Fibroblast of villous mesenchyme (primary cell): ENCODE measurements at regions not wholly inside any gene's neighbourhood (a gene's known extent, or its start where the extent isn't known, plus 50 kb on each side); places are given as distances from the start of the nearest gene placed in this dataset.

Experiments used
- DNase-seq: peaks from one replicate; pipeline ENCODE4 v3.0.0-alpha.2; 2010; ENCODE audit warnings: low read depth
- H3K4me3 ChIP-seq: 2 replicates; pipeline ENCODE4 v1.5.1; 2011; ENCODE audit warnings: low read depth, mild to moderate bottlenecking, low read length
- TF ChIP-seq, protein P1 (sequence below): IDR thresholded peaks from 2 replicates; pipeline ENCODE4 v1.5.1; 2012; ENCODE audit warnings: low read depth, mild to moderate bottlenecking, low read length; ENCODE audit not compliant: insufficient read depth

DNA sequence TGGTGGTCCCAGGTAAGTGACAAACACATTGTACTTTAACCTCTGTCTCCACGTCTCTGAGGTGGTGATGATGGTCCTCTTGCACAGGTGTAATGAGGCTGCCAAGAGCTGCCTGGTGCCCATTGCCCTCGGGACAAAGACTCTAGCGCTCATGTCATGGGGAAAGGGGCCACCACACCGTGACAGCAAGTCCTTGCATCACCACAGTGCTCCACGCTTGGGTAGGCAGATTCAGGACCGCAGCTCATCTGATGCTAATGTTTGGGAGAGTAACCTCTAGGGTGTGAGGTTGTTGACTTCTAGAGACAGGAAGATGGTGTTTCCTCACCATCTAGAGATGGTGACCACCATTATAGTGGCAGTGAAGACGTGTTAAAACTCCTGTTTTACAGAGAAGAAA lies 395.6 kb downstream of the ADRA2A start:
- no peak overlapping the region for H3K4me3 ChIP-seq
- no peak for DNase-seq
- TF ChIP-seq, protein P1, sequence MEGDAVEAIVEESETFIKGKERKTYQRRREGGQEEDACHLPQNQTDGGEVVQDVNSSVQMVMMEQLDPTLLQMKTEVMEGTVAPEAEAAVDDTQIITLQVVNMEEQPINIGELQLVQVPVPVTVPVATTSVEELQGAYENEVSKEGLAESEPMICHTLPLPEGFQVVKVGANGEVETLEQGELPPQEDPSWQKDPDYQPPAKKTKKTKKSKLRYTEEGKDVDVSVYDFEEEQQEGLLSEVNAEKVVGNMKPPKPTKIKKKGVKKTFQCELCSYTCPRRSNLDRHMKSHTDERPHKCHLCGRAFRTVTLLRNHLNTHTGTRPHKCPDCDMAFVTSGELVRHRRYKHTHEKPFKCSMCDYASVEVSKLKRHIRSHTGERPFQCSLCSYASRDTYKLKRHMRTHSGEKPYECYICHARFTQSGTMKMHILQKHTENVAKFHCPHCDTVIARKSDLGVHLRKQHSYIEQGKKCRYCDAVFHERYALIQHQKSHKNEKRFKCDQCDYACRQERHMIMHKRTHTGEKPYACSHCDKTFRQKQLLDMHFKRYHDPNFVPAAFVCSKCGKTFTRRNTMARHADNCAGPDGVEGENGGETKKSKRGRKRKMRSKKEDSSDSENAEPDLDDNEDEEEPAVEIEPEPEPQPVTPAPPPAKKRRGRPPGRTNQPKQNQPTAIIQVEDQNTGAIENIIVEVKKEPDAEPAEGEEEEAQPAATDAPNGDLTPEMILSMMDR, result no peak

DNA sequence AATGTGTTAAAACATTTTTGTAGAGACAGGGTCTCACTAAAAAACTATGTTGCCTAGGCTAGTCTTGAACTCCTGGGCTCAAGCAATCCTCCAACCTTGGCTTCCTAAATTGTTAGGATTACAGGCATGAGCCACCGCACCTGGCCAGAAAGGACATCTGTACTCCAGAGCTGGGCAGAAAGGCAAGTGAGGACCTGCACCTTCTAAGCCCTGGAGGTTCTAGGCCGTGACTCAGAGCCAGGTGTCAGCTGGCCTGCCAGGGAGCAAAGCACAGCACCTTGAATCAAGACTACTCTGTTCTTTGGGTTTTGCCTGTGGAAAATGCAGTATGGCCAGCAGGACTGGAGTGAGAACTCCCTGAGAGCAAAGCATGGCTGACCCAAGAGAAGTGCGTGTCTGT lies 396.5 kb downstream of the ADRA2A start:
- no peak overlapping the region for H3K4me3 ChIP-seq
- TF ChIP-seq, protein P1, result no peak
- DNase-seq, result no peak

DNA sequence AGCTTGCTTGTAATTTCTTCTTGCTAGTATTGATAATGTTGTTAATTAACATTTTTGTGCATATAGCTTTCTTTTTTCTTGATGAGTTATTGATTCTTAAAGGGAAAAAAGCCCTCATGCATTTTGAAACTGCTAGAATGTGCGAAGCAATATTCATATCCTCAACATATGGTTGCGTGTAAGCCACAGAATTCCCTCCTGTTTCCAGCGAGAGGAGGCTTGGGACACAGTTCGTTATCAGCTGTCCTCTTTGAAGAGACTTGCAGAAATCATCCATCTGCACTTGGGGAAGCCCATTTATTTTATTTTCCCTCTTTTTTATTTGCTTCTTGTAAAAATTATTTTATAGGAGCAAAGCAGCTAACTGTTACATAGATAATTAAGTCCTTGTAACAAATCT lies 398.0 kb downstream of the ADRA2A start:
- TF ChIP-seq, protein P1, result no peak
- no peak overlapping the region for H3K4me3 ChIP-seq
- DNase-seq, result no peak

DNA sequence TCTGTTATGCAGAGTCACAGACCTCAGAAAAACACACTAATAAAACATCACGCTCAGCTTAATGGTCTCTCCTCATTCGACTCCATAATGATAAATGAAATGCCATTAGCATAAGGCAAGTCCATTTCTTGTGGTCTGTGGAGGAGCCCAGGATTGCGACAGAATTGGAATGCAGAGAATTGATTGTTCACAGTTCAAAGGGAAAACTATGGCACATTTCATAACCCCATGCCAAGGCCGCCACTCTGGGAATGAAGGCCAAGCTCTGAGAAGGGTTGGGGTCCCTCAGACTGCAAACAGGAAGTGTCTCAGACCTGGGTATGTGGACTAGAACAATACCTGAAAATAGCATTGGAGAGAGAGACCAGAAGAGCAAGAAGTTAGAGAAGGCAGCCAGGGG lies 398.9 kb downstream of the ADRA2A start:
- no peak overlapping the region for H3K4me3 ChIP-seq
- DNase-seq, result peak; percentile 3
- TF ChIP-seq, protein P1, result no peak

DNA sequence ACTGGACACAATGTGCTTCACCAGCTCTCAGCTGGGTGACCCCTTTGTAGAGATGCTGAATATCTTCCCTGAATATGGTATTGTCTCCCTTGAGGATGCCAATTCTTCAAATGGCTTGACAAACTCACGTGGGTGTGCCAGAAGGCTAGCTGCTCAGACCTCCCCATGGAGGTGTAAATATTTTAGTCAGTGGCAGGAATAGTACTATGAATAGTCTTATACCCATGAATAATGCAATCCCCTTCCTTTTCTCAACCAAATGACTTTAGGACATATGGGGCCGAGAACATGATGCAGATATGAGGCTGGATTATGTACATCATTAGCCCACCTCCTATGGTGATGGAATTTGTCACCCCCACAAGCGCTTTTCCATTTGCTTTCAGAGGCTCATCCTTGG lies 401.8 kb downstream of the ADRA2A start:
- no peak for DNase-seq
- H3K4me3 ChIP-seq, result no peak overlapping the region
- TF ChIP-seq, protein P1, result no peak

DNA sequence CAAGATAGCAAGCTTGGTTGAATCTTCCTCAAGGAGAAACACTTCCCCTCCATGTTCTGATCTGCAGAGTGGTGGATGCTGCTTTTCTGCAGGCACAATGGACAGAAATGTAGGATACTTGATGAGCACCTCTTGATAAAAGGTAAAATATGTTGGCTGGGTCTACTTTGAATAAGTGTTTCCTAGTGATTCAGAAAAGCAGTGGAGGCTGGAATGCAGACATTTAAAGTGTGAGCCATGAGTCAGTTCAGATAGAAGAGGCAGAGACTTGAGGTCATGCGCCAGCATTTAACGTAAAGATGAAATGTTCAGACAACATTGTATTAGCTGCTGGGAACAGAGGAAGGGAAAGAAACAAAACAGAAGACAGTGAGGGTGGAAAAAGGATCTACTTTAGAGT lies 403.1 kb downstream of the ADRA2A start:
- no peak for DNase-seq
- TF ChIP-seq, protein P1, result no peak
- no peak overlapping the region for H3K4me3 ChIP-seq

DNA sequence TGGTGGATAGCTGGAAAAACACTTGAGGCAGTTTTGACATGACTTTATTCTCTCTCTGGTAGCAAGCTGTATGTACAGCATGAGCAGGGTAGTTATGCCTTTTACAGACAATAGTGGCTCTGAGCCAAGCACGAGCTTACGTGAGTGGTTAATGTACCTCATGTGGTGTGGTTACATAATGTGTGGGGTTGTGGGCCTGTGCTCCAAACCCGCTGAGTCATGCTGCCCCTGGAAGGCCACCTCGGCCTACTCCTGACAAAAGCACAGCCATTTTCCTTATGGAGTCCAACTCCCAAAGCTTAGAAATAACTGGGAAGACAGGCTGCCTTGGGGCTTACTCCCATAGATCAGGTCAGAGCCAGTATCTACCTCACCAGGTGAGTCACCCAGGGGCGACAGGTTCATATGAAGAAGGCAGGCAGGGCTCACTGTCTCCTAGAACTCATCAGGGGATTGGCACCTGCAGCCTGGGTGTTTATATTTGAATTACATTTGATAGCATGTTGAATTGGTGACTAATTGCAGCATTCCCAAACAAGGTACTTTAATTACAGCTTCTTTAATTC lies 404.5 kb downstream of the ADRA2A start:
- no peak overlapping the region for H3K4me3 ChIP-seq
- DNase-seq, result no peak
- TF ChIP-seq, protein P1, result no peak
